B cell (primary cell): ENCODE measurements at regions not wholly inside any gene's neighbourhood (a gene's known extent, or its start where the extent isn't known, plus 50 kb on each side); places are given as distances from the start of the nearest gene placed in this dataset.

Experiments used
- CTCF ChIP-seq: fragments of 200-600 bp; IDR thresholded peaks from one replicate; pipeline ENCODE4 v1.8.0; 2022; ENCODE audit warnings: antibody characterized with exemption, mild to moderate bottlenecking
- EZH2 ChIP-seq: IDR thresholded peaks from 2 replicates; pipeline ENCODE4 v1.6.1; 2012; ENCODE audit warnings: borderline replicate concordance, low read depth, mild to moderate bottlenecking, moderate library complexity, low read length; ENCODE audit not compliant: insufficient read depth, poor library complexity, severe bottlenecking

GRCh38 chr15:60237446-60237845, 160.3 kb downstream of the ANXA2 start:
- TF ChIP-seq EZH2 (no peak), CTCF (no peak)
